ENCODE measurements at regions not wholly inside any gene's neighbourhood (a gene's known extent, or its start where the extent isn't known, plus 50 kb on each side); places are given as distances from the start of the nearest gene placed in this dataset.
"Not testable (repeated sequence)": the region's sequence is repeated elsewhere in the genome, so short reads cannot be mapped to it uniquely, and the experiment has no call there.

DNA sequence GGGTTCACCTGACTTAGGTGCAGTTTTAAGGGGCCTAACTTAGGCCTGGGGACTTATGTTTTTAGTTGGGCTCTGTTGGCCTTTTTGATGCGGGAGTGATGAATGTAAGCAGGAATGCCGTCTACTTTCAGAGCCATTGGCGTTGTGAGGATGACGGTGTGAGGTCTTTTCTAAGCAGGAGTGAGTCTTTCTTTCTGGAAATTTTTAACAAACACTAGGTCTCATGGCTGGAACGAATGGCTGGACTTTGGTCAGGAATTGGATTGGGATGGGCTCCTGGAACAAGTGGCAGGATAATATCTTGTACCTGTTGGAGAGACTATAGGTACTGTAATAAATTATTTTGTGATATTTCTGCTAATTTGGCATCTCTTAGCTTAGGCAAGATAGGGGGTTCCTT lies 163.9 kb upstream of the CCZ1B start:
- not testable (repeated sequence) for DNase-seq (ENCODE audit: low read depth in 2 of 2, low spot score in 1 of 2)

DNA sequence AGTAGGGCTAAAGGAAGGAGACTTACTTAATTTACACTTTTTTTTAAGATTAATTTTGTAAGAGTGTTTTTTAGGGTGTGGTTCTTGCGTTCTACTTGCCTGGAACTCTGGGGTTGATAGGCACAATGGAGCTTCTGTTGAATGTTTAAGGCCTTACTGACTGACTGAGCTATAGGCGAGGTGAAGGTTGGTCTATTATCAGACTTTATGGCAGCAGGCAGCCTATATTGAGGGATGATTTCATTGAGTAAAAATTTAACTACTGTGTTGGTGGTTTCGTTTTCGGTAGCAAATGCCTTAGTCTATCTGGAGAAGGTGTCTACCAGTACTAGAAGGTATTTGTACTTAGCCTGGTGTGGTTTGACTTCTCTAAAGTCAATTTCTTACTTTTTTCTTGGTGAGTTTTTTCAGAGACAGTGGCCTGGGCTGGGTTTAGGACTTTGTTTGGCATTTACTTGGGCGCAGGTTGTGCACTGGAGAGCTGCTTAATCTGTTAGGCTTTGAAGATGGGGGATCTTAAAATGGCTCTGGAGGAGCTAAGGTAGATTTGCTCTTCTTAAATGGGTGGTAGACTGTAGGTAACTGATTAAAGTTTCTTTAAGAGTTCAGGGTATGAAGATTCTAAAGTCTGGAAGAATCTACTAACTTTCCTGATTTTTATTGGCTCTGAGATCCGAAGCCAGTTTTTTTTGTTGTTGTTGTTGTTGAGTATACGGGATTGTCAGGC lies 164.5 kb upstream of the CCZ1B start:
- DNase-seq (ENCODE audit: low read depth in 2 of 2, low spot score in 1 of 2), result not testable (repeated sequence)

DNA sequence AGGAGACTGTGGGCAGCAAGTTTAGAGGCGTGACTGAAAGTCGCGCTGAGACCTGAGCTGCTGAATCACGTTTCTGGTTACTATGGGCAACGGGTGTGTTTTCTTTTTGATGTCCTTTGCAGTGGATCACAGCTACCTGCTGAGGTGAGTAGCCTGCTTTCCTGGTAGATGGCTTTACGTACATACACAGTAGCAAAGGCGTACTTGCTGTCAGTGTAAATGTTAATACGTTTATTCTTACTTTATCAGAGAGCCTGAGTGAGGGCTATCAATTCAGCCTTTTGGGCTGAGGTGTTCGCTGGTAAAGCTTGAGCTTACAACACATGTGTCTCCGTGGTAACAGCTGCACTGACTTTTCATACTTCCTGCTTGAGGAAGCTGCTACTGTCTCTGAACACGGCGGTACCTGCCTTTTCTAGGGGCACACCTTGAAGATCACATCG lies 165.1 kb upstream of the CCZ1B start:
- peak in 1 of 2 donors; percentile 11 for DNase-seq (ENCODE audit: low read depth in 2 of 2, low spot score in 1 of 2)

DNA sequence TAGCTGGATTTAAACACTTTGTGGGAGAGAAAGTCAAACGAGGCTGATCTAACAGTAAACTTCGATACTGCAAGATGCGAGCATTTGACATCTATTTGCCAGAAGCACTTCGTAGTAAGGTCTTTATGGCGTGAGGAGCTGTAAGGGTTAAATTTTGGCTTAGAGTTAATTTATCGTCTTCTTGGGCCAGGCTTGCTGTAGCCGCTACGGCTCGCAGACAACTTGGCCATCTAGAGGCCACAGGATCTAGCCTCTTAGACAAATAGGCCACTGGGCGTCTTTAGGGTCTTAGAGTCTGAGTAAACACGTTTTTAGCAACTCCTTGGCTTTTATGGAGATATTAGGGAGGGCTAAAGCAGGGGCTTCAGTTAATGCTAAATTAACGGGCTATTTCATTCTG lies 165.6 kb upstream of the CCZ1B start:
- not testable (repeated sequence) for DNase-seq (ENCODE audit: low read depth in 2 of 2, low spot score in 1 of 2)

DNA sequence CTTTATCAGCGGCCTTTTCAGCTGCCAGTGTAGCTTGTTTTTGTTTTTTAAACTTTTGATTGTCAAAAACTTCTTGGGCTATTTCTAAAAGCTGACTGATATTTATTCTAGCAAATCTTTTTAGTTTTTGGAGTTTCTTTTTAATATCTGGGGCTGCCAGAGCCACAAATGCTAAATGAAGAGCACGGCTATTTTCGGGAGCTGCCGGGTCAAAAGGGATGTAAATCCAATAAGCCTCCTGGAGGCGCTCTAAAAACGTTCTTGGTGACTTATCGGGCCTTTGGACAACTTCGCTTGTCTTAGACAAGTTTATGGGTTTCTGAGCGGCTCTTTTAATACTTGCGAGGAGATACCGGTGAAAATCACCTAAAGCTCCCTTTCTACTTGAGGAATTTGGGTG lies 166.1 kb upstream of the CCZ1B start:
- not testable (repeated sequence) for DNase-seq (ENCODE audit: low read depth in 2 of 2, low spot score in 1 of 2)

DNA sequence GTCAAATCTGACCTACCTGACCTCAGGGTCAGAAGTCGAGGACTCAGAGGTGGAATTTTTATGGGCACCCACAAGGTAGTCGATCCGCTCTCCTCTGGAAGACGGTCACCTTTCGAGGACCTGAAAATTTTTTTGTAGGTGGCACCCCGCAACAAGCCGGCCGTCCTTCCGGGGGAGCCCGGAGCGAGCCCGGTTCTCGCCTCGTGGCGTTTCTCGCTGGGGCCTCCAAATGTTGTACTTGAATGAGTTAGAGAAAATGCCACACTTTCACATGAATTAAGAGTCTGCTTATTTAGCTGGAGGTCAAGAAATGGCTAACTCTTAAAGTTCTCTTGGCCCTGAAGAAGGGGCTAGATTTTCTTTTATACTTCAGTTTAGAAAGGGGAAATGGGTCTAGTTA lies 169.0 kb upstream of the CCZ1B start:
- DNase-seq (ENCODE audit: low read depth in 2 of 2, low spot score in 1 of 2), result not testable (repeated sequence)

DNA sequence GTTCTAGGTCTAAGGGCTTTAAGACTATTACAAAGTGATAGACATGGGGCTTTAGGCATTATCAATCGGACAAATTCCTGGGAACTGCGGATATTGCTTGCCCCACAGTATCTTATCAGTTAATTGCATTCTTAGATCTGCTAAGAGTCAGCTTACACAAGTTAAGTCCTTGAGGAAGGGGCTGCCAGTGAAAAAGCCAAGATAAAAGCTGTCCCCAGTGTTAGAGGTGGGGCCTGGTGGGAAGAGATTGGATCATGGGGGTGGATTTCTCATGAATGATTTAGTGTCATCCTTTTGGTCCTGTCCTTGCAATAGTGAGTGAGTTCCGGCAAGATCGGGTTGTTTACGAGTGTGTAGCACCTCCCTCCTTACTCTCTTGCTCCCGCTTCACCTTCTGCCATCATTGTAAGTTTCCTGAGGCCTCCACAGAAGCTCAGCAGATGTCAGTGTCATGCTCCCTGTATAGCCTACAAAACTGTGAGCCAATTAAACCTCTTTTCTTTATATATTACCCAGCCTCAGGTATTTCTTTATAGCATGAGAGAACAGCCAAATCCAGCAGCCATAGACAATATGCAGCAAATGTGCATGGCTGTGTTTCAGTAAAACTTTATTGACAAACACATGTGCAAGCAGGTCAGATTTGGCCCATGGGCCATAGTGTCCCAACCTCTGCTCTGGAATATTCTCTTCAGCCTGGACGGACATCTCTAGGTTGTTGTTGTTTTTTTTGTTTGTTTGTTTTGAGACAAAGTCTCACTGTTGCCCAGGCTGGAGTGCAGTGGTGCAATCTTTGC lies 169.6 kb upstream of the CCZ1B start:
- DNase-seq (ENCODE audit: low read depth in 2 of 2, low spot score in 1 of 2), result not testable (repeated sequence)

DNA sequence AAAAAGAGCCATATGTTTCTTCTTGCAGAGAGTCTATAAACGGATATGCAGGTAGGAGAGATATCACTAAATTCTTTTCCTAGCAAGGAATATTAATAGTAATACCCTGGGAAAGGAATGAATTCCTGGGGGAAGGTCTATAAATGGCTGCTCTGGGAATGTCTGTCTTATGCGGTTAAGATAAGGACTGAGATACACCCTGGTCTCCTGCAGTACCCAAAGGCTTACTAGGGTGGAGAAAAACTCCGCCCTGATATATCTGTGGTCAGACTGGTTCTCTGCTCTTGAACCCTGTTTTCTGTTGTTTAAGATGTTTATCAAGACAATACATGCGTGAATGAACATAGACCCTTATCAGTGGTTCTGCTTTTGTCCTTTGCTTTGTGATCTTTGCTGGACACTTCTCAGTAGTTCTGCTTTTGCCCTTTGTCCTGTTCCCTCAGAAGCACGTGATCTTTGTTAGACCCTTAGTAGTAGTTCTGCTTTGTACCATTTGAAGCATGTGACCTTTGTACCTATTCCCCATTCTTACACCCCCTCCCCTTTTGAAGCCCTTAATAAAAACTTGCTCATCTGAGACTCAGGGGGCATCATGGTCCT lies 173.1 kb upstream of the CCZ1B start:
- not testable (repeated sequence) for DNase-seq (ENCODE audit: low read depth in 2 of 2, low spot score in 1 of 2)

DNA sequence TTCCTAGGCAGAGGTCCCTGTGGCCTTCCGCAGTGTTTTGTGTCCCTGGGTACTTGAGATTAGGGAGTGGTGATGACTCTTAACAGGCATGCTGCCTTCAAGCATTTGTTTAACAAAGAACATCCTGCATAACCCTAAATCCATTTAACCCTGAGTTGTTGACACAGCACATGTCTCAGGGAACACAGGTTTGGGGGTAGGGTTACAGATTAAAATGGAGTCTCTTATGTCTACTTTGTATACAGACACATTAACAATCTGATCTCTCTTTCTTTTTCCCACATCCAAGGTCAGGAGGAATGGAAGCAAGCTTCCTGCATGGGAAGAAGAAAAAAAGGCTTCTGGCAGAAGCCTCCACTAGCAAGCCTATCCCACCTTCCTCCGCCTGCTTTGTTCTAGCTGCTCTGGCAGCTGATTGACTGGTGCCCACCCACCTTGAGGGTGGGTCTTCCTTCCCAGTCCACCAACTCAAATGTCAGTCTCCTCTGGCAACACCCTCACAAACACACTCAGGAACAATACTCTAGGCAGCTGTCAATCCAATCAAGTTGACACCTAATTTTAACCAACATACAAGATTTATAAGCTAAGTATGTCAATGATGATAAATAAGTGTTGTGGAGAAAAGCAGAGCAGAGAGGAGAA lies 176.5 kb upstream of the CCZ1B start:
- no peak for DNase-seq (ENCODE audit: low read depth in 2 of 2, low spot score in 1 of 2)

DNA sequence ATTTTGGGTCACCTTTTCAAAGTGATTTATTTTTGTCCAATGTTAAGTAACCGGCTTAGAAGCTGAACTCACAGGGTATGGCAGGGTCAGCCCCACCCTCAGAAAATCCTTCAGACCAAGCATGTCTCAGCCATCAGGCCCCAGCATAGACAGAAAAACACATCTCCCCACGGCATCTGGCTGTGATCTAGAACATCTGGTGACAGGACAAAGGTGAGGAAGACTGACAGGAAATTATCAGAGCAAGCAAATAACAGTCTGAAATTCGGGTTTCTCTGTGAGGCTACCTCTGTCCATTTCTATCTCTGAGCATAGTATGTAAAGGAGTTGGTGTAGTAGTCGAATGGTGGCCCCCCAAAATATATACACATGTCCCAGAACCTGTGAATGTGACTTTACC lies 177.0 kb upstream of the C1GALT1 start:
- no peak for DNase-seq (ENCODE audit: low read depth in 2 of 2, low spot score in 1 of 2)

DNA sequence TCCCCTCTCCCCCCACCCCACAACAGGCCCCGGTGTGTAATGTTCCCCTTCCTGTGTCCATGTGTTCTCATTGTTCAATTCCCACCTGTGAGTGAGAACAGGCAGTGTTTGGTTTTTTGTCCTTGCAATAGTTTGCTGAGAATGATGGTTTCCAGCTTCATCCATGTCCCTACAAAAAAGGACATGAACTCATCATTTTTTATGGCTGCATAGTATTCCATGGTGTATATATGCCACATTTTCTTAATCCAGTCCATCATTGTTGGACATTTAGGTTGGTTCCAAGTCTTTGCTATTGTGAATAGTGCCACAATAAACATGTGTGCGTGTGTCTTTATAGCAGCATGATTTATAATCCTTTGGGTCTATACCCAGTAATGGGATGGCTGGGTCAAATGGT lies 176.4 kb upstream of the C1GALT1 start:
- DNase-seq (ENCODE audit: low read depth in 2 of 2, low spot score in 1 of 2), result not testable (repeated sequence)

DNA sequence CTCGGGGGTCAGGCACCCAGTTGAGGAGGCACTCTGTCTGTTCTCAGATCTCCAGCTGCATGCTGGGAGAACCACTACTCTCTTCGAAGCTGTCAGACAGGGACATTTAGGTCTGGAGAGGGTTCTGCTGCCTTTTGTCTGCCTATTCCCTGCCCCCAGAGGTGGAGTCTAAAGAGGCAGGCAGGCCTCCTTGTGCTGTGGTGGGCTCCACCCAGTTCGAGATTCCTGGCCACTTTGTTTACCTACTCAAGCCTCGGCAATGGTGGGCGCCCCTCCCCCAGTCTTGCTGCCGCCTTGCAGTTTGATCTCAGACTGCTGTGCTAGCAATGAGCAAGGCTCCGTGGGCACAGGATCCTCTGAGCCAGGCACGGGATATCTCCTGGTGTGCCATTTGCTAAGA lies 171.1 kb upstream of the C1GALT1 start:
- DNase-seq (ENCODE audit: low read depth in 2 of 2, low spot score in 1 of 2), result not testable (repeated sequence)

DNA sequence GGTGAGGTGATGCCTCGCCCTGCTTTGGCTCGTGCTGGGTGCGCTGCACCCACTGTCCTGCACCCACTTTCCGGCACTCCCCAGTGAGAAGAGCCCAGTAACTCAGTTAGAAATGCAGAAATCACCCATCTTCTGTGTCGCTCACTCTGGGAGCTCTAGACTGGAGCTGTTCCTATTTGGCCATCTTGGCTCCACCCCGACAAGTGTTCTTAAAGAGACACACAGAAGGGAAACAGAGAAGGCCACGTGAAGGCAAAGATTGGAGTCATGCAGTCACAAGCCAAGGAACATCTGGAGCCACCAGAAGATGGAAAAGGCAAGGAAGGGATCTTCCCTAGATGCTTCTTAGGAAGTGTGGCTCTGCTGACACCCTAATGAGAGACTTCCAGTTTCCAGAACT lies 170.6 kb upstream of the C1GALT1 start:
- not testable (repeated sequence) for DNase-seq (ENCODE audit: low read depth in 2 of 2, low spot score in 1 of 2)

DNA sequence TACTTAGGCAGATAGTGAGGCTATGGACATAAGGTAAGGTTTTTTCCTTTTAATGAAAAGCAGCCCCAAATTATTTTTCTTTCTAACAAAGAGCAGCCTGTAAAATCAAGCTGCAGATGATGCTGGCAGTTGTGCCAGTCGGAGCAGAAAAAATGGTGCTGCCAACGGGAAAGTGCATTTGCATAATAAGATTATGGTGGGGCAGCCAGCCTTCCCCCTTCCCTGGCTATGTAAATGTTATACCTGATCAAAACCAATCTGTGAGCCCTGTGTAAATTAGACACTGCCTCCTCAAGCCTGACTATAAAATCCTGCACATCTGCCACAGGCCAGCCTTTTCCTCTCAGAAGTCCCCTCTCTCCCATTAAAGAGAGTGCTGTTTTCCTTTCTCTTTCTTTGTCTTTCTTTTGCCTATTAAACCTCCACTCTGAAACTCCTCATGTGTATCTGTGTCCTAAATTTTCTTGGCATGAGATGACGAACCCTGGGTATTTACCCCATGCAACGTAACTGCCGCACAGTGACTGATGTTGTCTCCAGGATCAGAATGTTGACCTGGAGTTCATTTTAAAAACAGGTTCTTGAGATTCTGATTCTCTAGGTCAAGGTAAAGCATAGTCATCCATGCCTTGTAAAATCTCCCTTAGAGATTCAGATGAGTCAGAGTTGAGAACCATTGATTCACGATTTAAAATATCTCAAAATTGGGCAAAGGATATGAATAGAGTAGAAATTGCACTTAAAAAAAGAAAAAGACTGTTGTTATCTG lies 167.3 kb upstream of the C1GALT1 start:
- no peak for DNase-seq (ENCODE audit: low read depth in 2 of 2, low spot score in 1 of 2)

DNA sequence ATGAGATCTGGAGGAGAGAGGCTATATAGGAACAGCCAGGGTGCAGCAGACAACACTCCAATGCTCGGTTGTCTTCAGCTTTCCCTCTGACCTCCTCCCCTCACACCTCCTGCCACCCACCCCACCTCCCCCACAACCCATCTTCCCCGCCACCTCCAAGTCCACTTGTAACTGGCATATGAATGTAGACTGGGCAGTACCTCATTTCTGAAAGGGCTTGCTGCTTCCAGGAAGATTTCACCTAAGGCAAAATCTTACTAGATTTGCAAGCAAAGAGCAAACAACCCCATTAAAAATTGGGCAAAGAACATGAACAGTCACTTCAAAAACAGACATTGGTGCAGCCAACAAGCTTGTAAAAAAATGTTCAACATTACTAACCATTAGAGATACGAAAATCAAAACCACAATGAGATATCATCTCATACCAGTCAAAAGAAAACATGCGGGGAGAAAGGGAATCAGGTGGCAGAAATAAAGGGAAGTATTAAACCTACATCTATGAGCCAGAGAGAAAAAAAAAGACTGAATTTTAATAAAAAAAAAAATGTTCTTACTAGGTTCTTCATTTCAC lies 164.6 kb upstream of the C1GALT1 start:
- DNase-seq (ENCODE audit: low read depth in 2 of 2, low spot score in 1 of 2), result no peak

DNA sequence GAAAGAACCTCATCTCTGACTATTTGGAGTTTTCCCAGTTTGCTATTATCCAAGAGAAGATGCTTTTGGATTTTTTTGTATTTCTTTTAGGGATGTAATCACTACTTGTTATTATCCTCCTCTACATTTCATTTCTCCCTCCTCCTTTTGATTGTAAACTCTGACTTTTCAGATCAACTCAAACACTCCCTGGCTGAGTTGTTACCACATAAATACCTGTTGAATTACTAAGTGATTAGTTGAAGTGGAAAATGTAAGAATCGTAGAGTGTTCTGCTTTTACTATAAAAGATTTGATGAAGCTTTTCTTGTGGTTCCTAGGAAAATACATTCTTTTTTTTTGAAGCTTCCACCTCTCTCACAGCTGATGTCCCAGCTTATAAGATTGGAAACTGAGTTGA lies 164.1 kb upstream of the C1GALT1 start:
- no peak for DNase-seq (ENCODE audit: low read depth in 2 of 2, low spot score in 1 of 2)

DNA sequence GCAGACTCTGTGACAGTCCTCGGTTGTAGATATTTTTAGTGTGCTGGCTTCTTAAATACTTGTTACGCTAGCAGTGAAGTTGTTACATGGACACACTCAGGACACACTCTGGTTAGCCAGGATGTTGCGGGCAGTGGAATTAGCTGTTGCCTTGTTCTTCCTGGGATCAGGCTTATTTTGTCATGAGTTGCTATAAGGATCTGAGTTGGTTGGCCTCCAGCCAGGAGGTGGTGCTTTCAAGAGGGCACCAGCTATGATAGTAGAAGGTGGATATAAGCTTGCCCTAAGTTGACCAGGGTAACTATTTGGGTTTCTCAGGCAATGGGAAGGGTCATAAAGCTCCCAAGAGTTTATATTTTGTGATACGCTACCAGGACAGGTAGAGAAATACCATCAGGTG lies 150.1 kb upstream of the C1GALT1 start:
- no peak for DNase-seq (ENCODE audit: low read depth in 2 of 2, low spot score in 1 of 2)

DNA sequence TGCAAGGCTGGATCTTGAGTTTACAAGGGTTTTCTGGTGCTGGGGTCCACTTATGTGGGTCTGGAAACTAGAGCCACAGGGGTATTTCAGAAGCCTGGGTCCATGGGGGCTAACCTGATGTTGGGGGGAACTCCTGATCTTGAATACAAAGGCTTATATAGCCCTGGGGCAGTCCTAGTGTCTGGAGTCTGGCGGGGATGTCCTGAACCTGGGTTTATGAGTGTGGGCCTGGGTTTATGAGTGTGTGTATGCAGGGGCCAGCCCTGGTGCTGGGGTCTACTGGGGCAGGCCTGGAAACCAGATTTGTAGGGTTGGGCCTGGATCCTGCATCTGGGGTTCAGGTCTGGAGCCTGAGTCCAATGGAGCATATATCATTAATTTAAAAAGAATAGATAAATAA lies 146.5 kb upstream of the C1GALT1 start:
- no peak for DNase-seq (ENCODE audit: low read depth in 2 of 2, low spot score in 1 of 2)

DNA sequence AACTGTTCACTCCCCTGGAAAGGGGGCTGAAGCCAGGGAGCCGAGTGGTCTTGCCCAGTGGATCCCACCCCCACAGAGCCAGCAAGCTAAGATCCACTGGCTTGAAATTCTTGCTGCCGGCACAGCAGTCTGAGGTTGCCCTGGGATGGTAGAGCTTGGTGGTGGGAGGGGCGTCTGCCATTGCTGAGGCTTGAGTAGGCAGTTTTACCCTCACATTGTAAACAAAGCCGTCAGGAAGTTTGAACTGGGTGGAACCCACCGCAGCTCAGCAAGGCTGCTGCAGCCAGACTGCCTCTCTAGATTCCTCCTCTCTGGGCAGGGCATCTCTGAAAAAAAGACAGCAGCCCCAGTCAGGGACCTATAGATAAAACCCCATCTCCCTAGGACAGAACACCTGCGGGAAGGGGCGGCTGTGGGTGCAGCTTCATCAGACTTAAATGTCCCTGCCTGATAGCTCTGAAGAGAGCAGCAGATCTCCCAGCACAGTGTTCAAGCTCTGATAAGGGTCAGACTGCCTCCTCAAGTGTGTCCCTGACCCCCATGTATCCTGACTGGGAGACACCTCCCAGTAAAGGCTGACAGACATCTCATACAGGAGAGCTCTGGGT lies 140.0 kb upstream of the C1GALT1 start:
- DNase-seq (ENCODE audit: low read depth in 2 of 2, low spot score in 1 of 2), result not testable (repeated sequence)

DNA sequence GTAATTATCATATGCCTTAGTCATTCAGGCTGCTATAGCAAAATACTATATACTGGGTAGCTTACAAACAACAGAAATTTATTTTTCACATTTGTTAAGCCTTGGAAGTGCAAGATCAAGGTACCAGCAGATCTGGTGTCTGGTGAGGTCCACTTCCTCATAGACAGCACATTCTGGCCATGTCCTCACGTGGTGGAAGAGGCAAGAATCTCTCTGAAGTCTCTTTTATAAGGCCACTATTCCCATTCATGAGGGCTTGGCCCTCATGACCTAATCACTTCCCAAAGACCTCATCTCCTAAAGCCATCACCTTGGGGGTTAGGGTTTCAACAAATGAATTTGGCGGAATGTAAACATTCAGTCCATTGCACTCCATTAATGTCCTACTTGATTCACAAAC lies 137.5 kb upstream of the C1GALT1 start:
- DNase-seq (ENCODE audit: low read depth in 2 of 2, low spot score in 1 of 2), result no peak

Measured in stimulated activated CD8-positive, alpha-beta memory T cell treated with anti-CD3 and anti-CD28 coated beads, Interleukin-4, amount 100 ng/mL, for 1 hour (primary cell).